IMR-90 (cell line): ENCODE measurements at regions not wholly inside any gene's neighbourhood (a gene's known extent, or its start where the extent isn't known, plus 50 kb on each side); places are given as distances from the start of the nearest gene placed in this dataset.

Experiments
- ATAC-seq: fragments of 200-7000 bp; cut with Tn5 transposase; 2 replicates; pipeline ENCODE4 v1.9.1; 2020; ENCODE audit warnings: low read depth, mild to moderate bottlenecking, moderate library complexity
- BruUV-seq: library from RNA; stranded (reverse); fragments of 400-500 nt; replicated peaks from 2 replicates; lab custom pipeline; 2021; lab: Mats Ljungman, UMichigan
- CTCF ChIA-PET: fragments of 300-600 bp; formaldehyde crosslinking; extraction: SDS; loops from one replicate; lab custom pipeline; 2021; ENCODE audit warnings: antibody characterized with exemption; lab: Yijun Ruan, JAX
- POLR2A ChIA-PET: fragments of 300-600 bp; sonication (Branson Sonifier 250); formaldehyde crosslinking; loops from one replicate; lab custom pipeline; 2022; ENCODE audit warnings: antibody characterized with exemption; ENCODE audit not compliant: unreplicated experiment; lab: Charles Lee
- DNase-seq: peaks from one replicate; pipeline ENCODE4 v3.0.0; 2013
- H2AFZ ChIP-seq: replicated peaks from 2 replicates; pipeline ENCODE3; 2013; ENCODE audit warnings: low read length, mild to moderate bottlenecking; ENCODE audit not compliant: poor library complexity
- H2AK5ac ChIP-seq: 2 replicates; pipeline ENCODE4 v1.6.1; 2013; ENCODE audit warnings: low read depth, low read length, inconsistent platforms
- H2AK9ac ChIP-seq: replicated peaks from 2 replicates; pipeline ENCODE3; 2013; ENCODE audit warnings: mild to moderate bottlenecking, low read depth, low read length, moderate library complexity; ENCODE audit not compliant: poor library complexity
- H2BK120ac ChIP-seq: 2 replicates; pipeline ENCODE4 v1.6.1; 2013; ENCODE audit warnings: low read depth, low read length, inconsistent platforms
- H2BK15ac ChIP-seq: 3 replicates; pipeline ENCODE4 v1.6.1; 2013; ENCODE audit warnings: low read depth, low read length, inconsistent platforms
- H2BK20ac ChIP-seq: 2 replicates; pipeline ENCODE4 v1.6.1; 2013; ENCODE audit warnings: low read depth, mild to moderate bottlenecking, inconsistent platforms, low read length, moderate library complexity
- H2BK5ac ChIP-seq: 2 replicates; pipeline ENCODE4 v1.6.1; 2013; ENCODE audit warnings: mild to moderate bottlenecking, low read depth, low read length, inconsistent platforms; ENCODE audit not compliant: poor library complexity, severe bottlenecking
- H3K14ac ChIP-seq: replicated peaks from 2 replicates; pipeline ENCODE4 v1.6.1; 2013; ENCODE audit warnings: low read depth, low read length, inconsistent platforms
- H3K18ac ChIP-seq: 2 replicates; pipeline ENCODE4 v1.6.1; 2013; ENCODE audit warnings: low read depth, low read length, control low read depth
- H3K23ac ChIP-seq: 2 replicates; pipeline ENCODE4 v1.6.1; 2013; ENCODE audit warnings: low read depth, low read length, inconsistent platforms
- H3K27ac ChIP-seq: 2 replicates; pipeline ENCODE4 v1.5.1; 2013; ENCODE audit warnings: mild to moderate bottlenecking, control low read depth, low read length; ENCODE audit not compliant: insufficient read depth
- H3K27me3 ChIP-seq: 2 replicates; pipeline ENCODE4 v1.6.1; 2013; ENCODE audit warnings: low read length; ENCODE audit not compliant: control insufficient read depth, insufficient read depth
- H3K36me3 ChIP-seq: 2 replicates; pipeline ENCODE4 v1.6.1; 2013; ENCODE audit warnings: low read length, mixed read lengths; ENCODE audit not compliant: control insufficient read depth, insufficient read depth
- H3K4ac ChIP-seq: 2 replicates; pipeline ENCODE4 v1.6.1; 2013; ENCODE audit warnings: low read depth, low read length, inconsistent platforms
- H3K4me1 ChIP-seq: 2 replicates; pipeline ENCODE4 v1.6.1; 2013; ENCODE audit warnings: low read length, mixed read lengths; ENCODE audit not compliant: control insufficient read depth, insufficient read depth
- H3K4me2 ChIP-seq: 2 replicates; pipeline ENCODE4 v1.6.1; 2013; ENCODE audit warnings: low read depth, mild to moderate bottlenecking, control low read depth, low read length, moderate library complexity
- H3K4me3 ChIP-seq: 2 replicates; pipeline ENCODE4 v1.5.1; 2013; ENCODE audit warnings: low read depth, mild to moderate bottlenecking, control low read depth, low read length, moderate library complexity; ENCODE audit not compliant: insufficient read depth
- H3K56ac ChIP-seq: 2 replicates; pipeline ENCODE4 v1.6.1; 2013; ENCODE audit warnings: low read length, inconsistent platforms; ENCODE audit not compliant: insufficient read depth; ENCODE audit errors: extremely low read depth
- H3K79me1 ChIP-seq, 2 experiments: 2 replicates each; pipeline ENCODE4 v1.6.1; 2013; ENCODE audit warnings: low read length in 2 of 2, inconsistent platforms in 1 of 2, low read depth in 1 of 2
- H3K9ac ChIP-seq: 2 replicates; pipeline ENCODE4 v1.6.1; 2013; ENCODE audit warnings: low read depth, low read length, control low read depth
- H3K9me1 ChIP-seq: 2 replicates; pipeline ENCODE4 v1.6.1; 2013; ENCODE audit warnings: low read length, inconsistent platforms; ENCODE audit not compliant: insufficient read depth
- H3K9me3 ChIP-seq: 2 replicates; pipeline ENCODE4 v1.6.1; 2013; ENCODE audit warnings: low read length; ENCODE audit not compliant: control insufficient read depth, insufficient read depth
- H4K20me1 ChIP-seq: 2 replicates; pipeline ENCODE4 v1.6.1; 2013; ENCODE audit warnings: low read length, inconsistent platforms; ENCODE audit not compliant: insufficient read depth
- H4K5ac ChIP-seq: 2 replicates; pipeline ENCODE4 v1.6.1; 2013; ENCODE audit warnings: mild to moderate bottlenecking, low read depth, low read length, control low read depth
- H4K8ac ChIP-seq, 2 experiments: 2 replicates each; pipeline ENCODE4 v1.6.1; 2013; ENCODE audit warnings: low read depth in 2 of 2, low read length in 2 of 2, control low read depth in 1 of 2, inconsistent platforms in 1 of 2
- H4K91ac ChIP-seq: 2 replicates; pipeline ENCODE4 v1.6.1; 2013; ENCODE audit warnings: low read depth, low read length, inconsistent platforms; ENCODE audit not compliant: insufficient read depth
- BHLHE40 ChIP-seq: fragments of 150-350 bp; IDR thresholded peaks from 2 replicates; pipeline ENCODE4 v1.6.1; 2016; ENCODE audit warnings: mild to moderate bottlenecking, low read depth, low read length
- CEBPB ChIP-seq: IDR thresholded peaks from 2 replicates; pipeline ENCODE4 v1.6.1; 2012; ENCODE audit warnings: low read depth, low read length, improper control_type of control experiment
- CTCF ChIP-seq: conservative IDR thresholded peaks from 2 replicates; pipeline ENCODE4 v1.5.1; 2012; ENCODE audit warnings: mild to moderate bottlenecking, low read depth, low read length, improper control_type of control experiment
- ELK1 ChIP-seq: fragments of 150-350 bp; IDR thresholded peaks from 2 replicates; pipeline ENCODE4 v1.6.1; 2016; ENCODE audit warnings: low read depth, mild to moderate bottlenecking, low read length, moderate library complexity, borderline replicate concordance
- FOS ChIP-seq: fragments of 150-350 bp; IDR thresholded peaks from 2 replicates; pipeline ENCODE4 v1.6.1; 2016; ENCODE audit warnings: low read depth, low read length
- MAFK ChIP-seq: IDR thresholded peaks from 2 replicates; pipeline ENCODE4 v1.6.1; 2012; ENCODE audit warnings: low read depth, low read length, improper control_type of control experiment
- MAZ ChIP-seq: IDR thresholded peaks from 2 replicates; pipeline ENCODE4 v1.6.1; 2012; ENCODE audit warnings: low read depth, mild to moderate bottlenecking, low read length, improper control_type of control experiment, moderate library complexity, borderline replicate concordance
- MXI1 ChIP-seq: IDR thresholded peaks from 2 replicates; pipeline ENCODE4 v1.6.1; 2012; ENCODE audit warnings: low read depth, mild to moderate bottlenecking, low read length, moderate library complexity, borderline replicate concordance
- POLR2A ChIP-seq: IDR thresholded peaks from 2 replicates; pipeline ENCODE4 v1.6.1; 2012; ENCODE audit warnings: mild to moderate bottlenecking, low read depth, low read length
- RAD21 ChIP-seq: IDR thresholded peaks from 2 replicates; pipeline ENCODE4 v1.6.1; 2012; ENCODE audit warnings: low read length, improper control_type of control experiment
- RCOR1 ChIP-seq: IDR thresholded peaks from 2 replicates; pipeline ENCODE4 v1.6.1; 2012; ENCODE audit warnings: mild to moderate bottlenecking, low read length, improper control_type of control experiment; ENCODE audit not compliant: insufficient replicate concordance
- RFX5 ChIP-seq: IDR thresholded peaks from 2 replicates; pipeline ENCODE4 v1.8.0; 2012; ENCODE audit warnings: low read depth, mild to moderate bottlenecking, low read length, moderate library complexity
- SMC3 ChIP-seq: fragments of 150-350 bp; IDR thresholded peaks from 2 replicates; pipeline ENCODE4 v1.6.1; 2016; ENCODE audit warnings: low read depth, mild to moderate bottlenecking, antibody characterized with exemption, low read length, moderate library complexity
- USF2 ChIP-seq: fragments of 150-350 bp; IDR thresholded peaks from 2 replicates; pipeline ENCODE4 v1.6.1; 2017; ENCODE audit warnings: mild to moderate bottlenecking, antibody characterized with exemption, low read length, low read depth
- WGBS, 2 experiments: methylation state at CpG; one replicate each; pipeline versions ENCODE4 v1.1.5 to v1.1.7; 2013; ENCODE audit warnings: missing lambda C conversion rate in 2 of 2; ENCODE audit not compliant: insufficient read length in 1 of 2; ENCODE audit errors: extremely low coverage in 2 of 2; 5-methylcytosine and 5-hydroxymethylcytosine counted together
- dilution Hi-C: fragments of 300-500 bp; cut with HindIII; formaldehyde crosslinking; loops from one replicate; pipeline ENCODE4 v1.14.3; 2018; ENCODE audit warnings: low sequenced_read_pairs; ENCODE audit not compliant: unreplicated experiment
- in situ Hi-C: fragments of 300-500 bp; cut with MboI; formaldehyde crosslinking; loops from 3 replicates; pipeline ENCODE4 v1.14.3; 2019; ENCODE audit warnings: low sequenced_read_pairs, inconsistent platforms, mixed read lengths
- intact Hi-C: fragments of 100-400 bp; cut with micrococcal nuclease; formaldehyde crosslinking; loops from 2 replicates; pipeline ENCODE4 v1.10.0; 2022

- H2AFZ ChIP-seq: no peak overlapping the region
- no peak overlapping the region for H3K18ac ChIP-seq
- H3K23ac ChIP-seq: no peak overlapping the region
- no TSS peak for BruUV-seq
- H3K4ac ChIP-seq: peak overlapping the region; percentile 54; the same call in 1 of the 2 replicates
- H3K56ac ChIP-seq: no peak overlapping the region
- no peak overlapping the region; the same call in 1 of the 2 replicates for H2BK120ac ChIP-seq
- intact Hi-C loops (no loop called here), dilution Hi-C loops (no loop called here), in situ Hi-C loops (no loop called here)
- no peak overlapping the region for H2AK9ac ChIP-seq
- H3K79me1 ChIP-seq: peaks cover 0 to 4% of the 10 kb centered on the region in 2 experiments; a peak in 1 of 4 replicates
- H4K91ac ChIP-seq: peak overlapping the region; percentile 51; the same call in 1 of the 2 replicates
- 90% methylated on average over 6 of the region's 24 CpGs; no CpG with 5 or more reads in 1 of the 2 experiments for WGBS, 2 experiments
- peaks cover 4% of the 10 kb centered on the region; the same call in 1 of the 2 replicates for H3K4me1 ChIP-seq
- H3K36me3 ChIP-seq: no peaks in the 10 kb centered on the region
- H4K8ac ChIP-seq: no peak overlapping the region
- H3K9ac ChIP-seq: no peak overlapping the region
- no peak overlapping the region for H2BK5ac ChIP-seq
- peak overlapping the region; percentile 54; the same call in 1 of the 2 replicates for H2BK20ac ChIP-seq
- no peaks in the 10 kb centered on the region for H3K9me3 ChIP-seq
- no peak overlapping the region for H3K4me2 ChIP-seq
- no peak overlapping the region for H2BK15ac ChIP-seq
- H3K27me3 ChIP-seq: peaks cover 7% of the 10 kb centered on the region; the same call in 1 of the 2 replicates
- ATAC-seq (no peak), DNase-seq (no peak)
- no peak overlapping the region for H3K27ac ChIP-seq
- POLR2A ChIA-PET: no interaction called here
- CTCF ChIA-PET: no interaction called here
- H2AK5ac ChIP-seq: no peak overlapping the region
- no peak overlapping the region for H4K5ac ChIP-seq
- peaks cover 12% of the 10 kb centered on the region for H3K9me1 ChIP-seq
- no peak overlapping the region for H3K4me3 ChIP-seq
- H4K20me1 ChIP-seq: no peaks in the 10 kb centered on the region
- no peak overlapping the region for H3K14ac ChIP-seq
- TF ChIP-seq USF2 (no peak), MXI1 (no peak), MAFK (no peak), SMC3 (no peak), ELK1 (no peak), FOS (no peak), RCOR1 (no peak), CTCF (no peak), RAD21 (no peak), RFX5 (no peak), MAZ (no peak), POLR2A (no peak), CEBPB (no peak), BHLHE40 (no peak)
Observed at GRCh38 chr16:86335266-86336172, 174.8 kb upstream of the FOXF1 start.
